Uterus (tissue), 2 donors: ENCODE measurements at regions not wholly inside any gene's neighbourhood (a gene's known extent, or its start where the extent isn't known, plus 50 kb on each side); places are given as distances from the start of the nearest gene placed in this dataset.

Source experiments
- CTCF ChIP-seq, 4 experiments: fragments of 200-600 bp in 2 of 4; fragments of 450-650 bp in 2 of 4; sonication (generic) in 2 of 4; IDR thresholded peaks; one replicate each; pipeline ENCODE4 v1.5.1; 2016 to 2019; ENCODE audit warnings: antibody characterized with exemption in 4 of 4, mild to moderate bottlenecking in 2 of 4, moderate library complexity in 1 of 4
- POLR2A ChIP-seq, 2 donors: fragments of 450-650 bp; IDR thresholded peaks; one replicate each; pipeline ENCODE4 v1.6.1; 2016; ENCODE audit warnings: antibody characterized with exemption in 2 of 2, mild to moderate bottlenecking in 1 of 2, moderate library complexity in 1 of 2

- TF ChIP-seq CTCF (IDR thresholded peaks at IDR 0.05): no peak
- no peak for TF ChIP-seq POLR2A (IDR thresholded peaks at IDR 0.05)
Measured at GRCh38 chr1:81551946-81552345, 248.8 kb upstream of the ADGRL2 start.
